WTC11 (cell line): ENCODE measurements at regions not wholly inside any gene's neighbourhood (a gene's known extent, or its start where the extent isn't known, plus 50 kb on each side); places are given as distances from the start of the nearest gene placed in this dataset.

ENCODE experiments used
- ATAC-seq: fragments of 200-7000 bp; cut with Tn5 transposase; 2 replicates; pipeline ENCODE4 v1.10.0; 2021; ENCODE audit warnings: mild to moderate bottlenecking, moderate library complexity
- CTCF ChIA-PET: fragments of 300-600 bp; sonication (Branson Sonifier 250); formaldehyde crosslinking; loops from one replicate; lab custom pipeline; 2021; ENCODE audit warnings: antibody characterized with exemption; lab: Charles Lee
- POLR2A ChIA-PET: fragments of 350-600 bp; sonication (Branson Sonifier 250); formaldehyde crosslinking; loops from one replicate; lab custom pipeline; 2021; ENCODE audit warnings: antibody characterized with exemption; lab: Charles Lee
- DNase-seq: peaks from one replicate; pipeline ENCODE4 v3.0.0; 2021; ENCODE audit warnings: low spot score
- H3K27ac Mint-ChIP-seq: 2 replicates; pipeline ENCODE4 v1.8.0; 2021; ENCODE audit warnings: mixed read lengths
- H3K27me3 Mint-ChIP-seq: 2 replicates; pipeline ENCODE4 v1.8.0; 2021; ENCODE audit warnings: low read depth, mild to moderate bottlenecking, moderate library complexity, mixed read lengths
- H3K36me3 Mint-ChIP-seq: 2 replicates; pipeline ENCODE4 v1.8.0; 2021; ENCODE audit warnings: mixed read lengths
- H3K4me1 Mint-ChIP-seq: 2 replicates; pipeline ENCODE4 v1.8.0; 2022; ENCODE audit warnings: mixed read lengths
- H3K4me3 Mint-ChIP-seq: 2 replicates; pipeline ENCODE4 v1.8.0; 2021; ENCODE audit warnings: mild to moderate bottlenecking, moderate library complexity, mixed read lengths
- H3K9me3 Mint-ChIP-seq: 2 replicates; pipeline ENCODE4 v1.8.0; 2021; ENCODE audit warnings: mixed read lengths
- CBFB ChIP-seq: sonication (generic); formaldehyde crosslinking; IDR thresholded peaks from 2 replicates; pipeline ENCODE4 v1.8.1; 2022; ENCODE audit warnings: mild to moderate bottlenecking, low read depth, missing genetic modification reagents
- FOXK1 ChIP-seq: sonication (generic); formaldehyde crosslinking; IDR thresholded peaks from 2 replicates; pipeline ENCODE4 v1.8.0; 2022; ENCODE audit warnings: mild to moderate bottlenecking, moderate library complexity, missing genetic modification reagents
- FOXP1 ChIP-seq: sonication (generic); formaldehyde crosslinking; IDR thresholded peaks from 2 replicates; pipeline ENCODE4 v1.8.0; 2022; ENCODE audit warnings: missing genetic modification reagents, mild to moderate bottlenecking, moderate library complexity, borderline replicate concordance
- GABPB1 ChIP-seq: sonication (generic); formaldehyde crosslinking; IDR thresholded peaks from 2 replicates; pipeline ENCODE4 v1.8.1; 2023; ENCODE audit warnings: mild to moderate bottlenecking, missing genetic modification reagents
- GRHL2 ChIP-seq: fragments of 250-450 bp; sonication (Bioruptor Pico); IDR thresholded peaks from 2 replicates; pipeline ENCODE4 v1.8.0; 2022; ENCODE audit warnings: mild to moderate bottlenecking, moderate library complexity; ENCODE audit not compliant: insufficient replicate concordance, severe bottlenecking
- NR2C2 ChIP-seq: sonication (generic); formaldehyde crosslinking; IDR thresholded peaks from 2 replicates; pipeline ENCODE4 v1.8.0; 2022; ENCODE audit warnings: mild to moderate bottlenecking, missing genetic modification reagents
- NR3C1 ChIP-seq: sonication (generic); formaldehyde crosslinking; conservative IDR thresholded peaks from 2 replicates; pipeline ENCODE4 v1.8.1; 2023; ENCODE audit warnings: low read depth, mild to moderate bottlenecking, missing genetic modification reagents
- OVOL2 ChIP-seq: fragments of 250-450 bp; sonication (Bioruptor Pico); IDR thresholded peaks from 2 replicates; pipeline ENCODE4 v1.9.0; 2021; ENCODE audit warnings: mild to moderate bottlenecking, borderline replicate concordance
- RELA ChIP-seq: sonication (generic); formaldehyde crosslinking; IDR thresholded peaks from 2 replicates; pipeline ENCODE4 v1.8.1; 2022; ENCODE audit warnings: missing genetic modification reagents, mild to moderate bottlenecking, borderline replicate concordance
- SP1 ChIP-seq: sonication (generic); formaldehyde crosslinking; conservative IDR thresholded peaks from 2 replicates; pipeline ENCODE4 v1.8.1; 2022; ENCODE audit warnings: missing genetic modification reagents
- TP53 ChIP-seq: sonication (generic); formaldehyde crosslinking; IDR thresholded peaks from 2 replicates; pipeline ENCODE4 v1.8.1; 2023; ENCODE audit warnings: mild to moderate bottlenecking, missing genetic modification reagents
- ZNF232 ChIP-seq: sonication (generic); formaldehyde crosslinking; IDR thresholded peaks from 2 replicates; pipeline ENCODE4 v1.8.0; 2022; ENCODE audit warnings: mild to moderate bottlenecking, missing genetic modification reagents
- ZNF317 ChIP-seq: sonication (generic); formaldehyde crosslinking; IDR thresholded peaks from 2 replicates; pipeline ENCODE4 v1.8.1; 2023; ENCODE audit warnings: low read depth, mild to moderate bottlenecking, moderate library complexity, missing genetic modification reagents, borderline replicate concordance
- ZNF396 ChIP-seq: fragments of 250-450 bp; sonication (Bioruptor Pico); IDR thresholded peaks from 2 replicates; pipeline ENCODE4 v1.8.0; 2021; ENCODE audit warnings: mild to moderate bottlenecking, moderate library complexity, borderline replicate concordance
- ZNF671 ChIP-seq: fragments of 250-450 bp; sonication (Bioruptor Pico); IDR thresholded peaks from 2 replicates; pipeline ENCODE4 v1.8.0; 2021; ENCODE audit warnings: mild to moderate bottlenecking
- TF ChIP-seq, protein P1 (sequence below): sonication (generic); formaldehyde crosslinking; IDR thresholded peaks from 2 replicates; pipeline ENCODE4 v1.8.1; 2022; ENCODE audit warnings: mild to moderate bottlenecking, missing genetic modification reagents, moderate library complexity, borderline replicate concordance
- TF ChIP-seq, protein P2 (sequence below): sonication (generic); formaldehyde crosslinking; IDR thresholded peaks from 2 replicates; pipeline ENCODE4 v1.8.1; 2022; ENCODE audit warnings: low read depth, mild to moderate bottlenecking, moderate library complexity, missing genetic modification reagents, borderline replicate concordance
- TF ChIP-seq, protein P3 (sequence below): sonication (generic); formaldehyde crosslinking; IDR thresholded peaks from 2 replicates; pipeline ENCODE4 v1.8.0; 2022; ENCODE audit warnings: mild to moderate bottlenecking, missing genetic modification reagents
- TF ChIP-seq, protein P4 (sequence below): sonication (generic); formaldehyde crosslinking; IDR thresholded peaks from 2 replicates; pipeline ENCODE4 v1.8.1; 2023; ENCODE audit warnings: mild to moderate bottlenecking, missing genetic modification reagents
- TF ChIP-seq, protein P5 (sequence below): sonication (generic); formaldehyde crosslinking; IDR thresholded peaks from 2 replicates; pipeline ENCODE4 v1.8.0; 2023; ENCODE audit warnings: mild to moderate bottlenecking, missing genetic modification reagents
- TF ChIP-seq, protein P6 (sequence below): fragments of 250-450 bp; sonication (Bioruptor Pico); IDR thresholded peaks from 2 replicates; pipeline ENCODE4 v1.9.0; 2021; ENCODE audit warnings: mild to moderate bottlenecking
- TF ChIP-seq, protein P7 (sequence below): sonication (generic); formaldehyde crosslinking; IDR thresholded peaks from 2 replicates; pipeline ENCODE4 v1.8.1; 2023; ENCODE audit warnings: mild to moderate bottlenecking, moderate library complexity, missing genetic modification reagents

DNA sequence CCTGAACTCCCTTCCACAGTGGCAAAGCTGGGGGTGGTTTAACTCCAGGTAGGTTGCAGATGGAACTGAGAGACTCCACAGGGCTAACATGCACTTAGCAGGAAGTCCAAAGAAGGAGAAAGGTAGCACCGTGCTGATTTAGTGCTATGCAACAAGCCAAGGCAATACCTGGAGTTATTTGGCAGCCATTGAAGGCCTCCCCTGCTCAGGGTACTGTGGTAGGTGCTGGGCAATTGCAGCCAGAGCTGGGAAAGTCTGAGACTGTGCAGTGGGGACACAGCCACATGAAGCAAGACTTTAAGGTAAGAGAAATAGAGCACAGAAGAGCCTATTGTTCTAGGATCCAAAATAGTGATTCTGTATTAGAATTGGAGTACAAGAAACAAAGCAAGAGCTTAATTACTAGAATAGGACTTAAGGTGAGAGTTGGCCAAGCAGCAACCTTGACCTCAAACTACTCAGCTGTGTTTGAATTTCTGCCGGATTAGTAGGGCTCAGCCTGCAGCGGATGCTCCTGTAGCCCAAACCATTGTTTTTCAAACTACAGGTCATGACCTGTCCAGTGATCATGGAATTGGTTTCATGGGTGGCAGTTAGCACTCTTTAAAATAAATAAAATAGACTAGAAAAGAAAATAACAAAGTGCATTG, 80.8 kb upstream of the STMND1 start:
- peaks cover 27% of the 10 kb centered on the region for H3K9me3 Mint-ChIP-seq
- ChIA-PET CTCF (interaction anchor here (0.9 kb wide), 1 partner anchor 56 kb away, joined by 3 read pairs; no protein-coding TSS in a partner anchor), POLR2A (no interaction called here)
- peaks cover 8% of the 10 kb centered on the region; the same call in 1 of the 2 replicates for H3K4me1 Mint-ChIP-seq
- no peak overlapping the region for H3K4me3 Mint-ChIP-seq
- no peak for TF ChIP-seq FOXP1 (CRISPR knock-in tag)
- no peak for TF ChIP-seq CBFB
- no peak for TF ChIP-seq FOXK1 (CRISPR knock-in tag)
- no peak for TF ChIP-seq SP1 (CRISPR knock-in tag)
- TF ChIP-seq, protein P1, sequence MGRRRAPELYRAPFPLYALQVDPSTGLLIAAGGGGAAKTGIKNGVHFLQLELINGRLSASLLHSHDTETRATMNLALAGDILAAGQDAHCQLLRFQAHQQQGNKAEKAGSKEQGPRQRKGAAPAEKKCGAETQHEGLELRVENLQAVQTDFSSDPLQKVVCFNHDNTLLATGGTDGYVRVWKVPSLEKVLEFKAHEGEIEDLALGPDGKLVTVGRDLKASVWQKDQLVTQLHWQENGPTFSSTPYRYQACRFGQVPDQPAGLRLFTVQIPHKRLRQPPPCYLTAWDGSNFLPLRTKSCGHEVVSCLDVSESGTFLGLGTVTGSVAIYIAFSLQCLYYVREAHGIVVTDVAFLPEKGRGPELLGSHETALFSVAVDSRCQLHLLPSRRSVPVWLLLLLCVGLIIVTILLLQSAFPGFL: no peak
- no peak for TF ChIP-seq GABPB1
- TF ChIP-seq NR3C1 (CRISPR knock-in tag): no peak
- TF ChIP-seq TP53 (CRISPR knock-in tag): no peak
- TF ChIP-seq GRHL2 (CRISPR knock-in tag): no peak
- TF ChIP-seq, protein P2, sequence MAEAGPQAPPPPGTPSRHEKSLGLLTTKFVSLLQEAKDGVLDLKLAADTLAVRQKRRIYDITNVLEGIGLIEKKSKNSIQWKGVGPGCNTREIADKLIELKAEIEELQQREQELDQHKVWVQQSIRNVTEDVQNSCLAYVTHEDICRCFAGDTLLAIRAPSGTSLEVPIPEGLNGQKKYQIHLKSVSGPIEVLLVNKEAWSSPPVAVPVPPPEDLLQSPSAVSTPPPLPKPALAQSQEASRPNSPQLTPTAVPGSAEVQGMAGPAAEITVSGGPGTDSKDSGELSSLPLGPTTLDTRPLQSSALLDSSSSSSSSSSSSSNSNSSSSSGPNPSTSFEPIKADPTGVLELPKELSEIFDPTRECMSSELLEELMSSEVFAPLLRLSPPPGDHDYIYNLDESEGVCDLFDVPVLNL (CRISPR knock-in tag): no peak
- TF ChIP-seq, protein P3, sequence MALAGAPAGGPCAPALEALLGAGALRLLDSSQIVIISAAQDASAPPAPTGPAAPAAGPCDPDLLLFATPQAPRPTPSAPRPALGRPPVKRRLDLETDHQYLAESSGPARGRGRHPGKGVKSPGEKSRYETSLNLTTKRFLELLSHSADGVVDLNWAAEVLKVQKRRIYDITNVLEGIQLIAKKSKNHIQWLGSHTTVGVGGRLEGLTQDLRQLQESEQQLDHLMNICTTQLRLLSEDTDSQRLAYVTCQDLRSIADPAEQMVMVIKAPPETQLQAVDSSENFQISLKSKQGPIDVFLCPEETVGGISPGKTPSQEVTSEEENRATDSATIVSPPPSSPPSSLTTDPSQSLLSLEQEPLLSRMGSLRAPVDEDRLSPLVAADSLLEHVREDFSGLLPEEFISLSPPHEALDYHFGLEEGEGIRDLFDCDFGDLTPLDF: no peak
- TF ChIP-seq ZNF232 (CRISPR knock-in tag): no peak
- TF ChIP-seq, protein P4, sequence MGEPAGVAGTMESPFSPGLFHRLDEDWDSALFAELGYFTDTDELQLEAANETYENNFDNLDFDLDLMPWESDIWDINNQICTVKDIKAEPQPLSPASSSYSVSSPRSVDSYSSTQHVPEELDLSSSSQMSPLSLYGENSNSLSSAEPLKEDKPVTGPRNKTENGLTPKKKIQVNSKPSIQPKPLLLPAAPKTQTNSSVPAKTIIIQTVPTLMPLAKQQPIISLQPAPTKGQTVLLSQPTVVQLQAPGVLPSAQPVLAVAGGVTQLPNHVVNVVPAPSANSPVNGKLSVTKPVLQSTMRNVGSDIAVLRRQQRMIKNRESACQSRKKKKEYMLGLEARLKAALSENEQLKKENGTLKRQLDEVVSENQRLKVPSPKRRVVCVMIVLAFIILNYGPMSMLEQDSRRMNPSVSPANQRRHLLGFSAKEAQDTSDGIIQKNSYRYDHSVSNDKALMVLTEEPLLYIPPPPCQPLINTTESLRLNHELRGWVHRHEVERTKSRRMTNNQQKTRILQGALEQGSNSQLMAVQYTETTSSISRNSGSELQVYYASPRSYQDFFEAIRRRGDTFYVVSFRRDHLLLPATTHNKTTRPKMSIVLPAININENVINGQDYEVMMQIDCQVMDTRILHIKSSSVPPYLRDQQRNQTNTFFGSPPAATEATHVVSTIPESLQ (CRISPR knock-in tag): no peak
- no peak for TF ChIP-seq RELA (CRISPR knock-in tag)
- TF ChIP-seq, protein P5, sequence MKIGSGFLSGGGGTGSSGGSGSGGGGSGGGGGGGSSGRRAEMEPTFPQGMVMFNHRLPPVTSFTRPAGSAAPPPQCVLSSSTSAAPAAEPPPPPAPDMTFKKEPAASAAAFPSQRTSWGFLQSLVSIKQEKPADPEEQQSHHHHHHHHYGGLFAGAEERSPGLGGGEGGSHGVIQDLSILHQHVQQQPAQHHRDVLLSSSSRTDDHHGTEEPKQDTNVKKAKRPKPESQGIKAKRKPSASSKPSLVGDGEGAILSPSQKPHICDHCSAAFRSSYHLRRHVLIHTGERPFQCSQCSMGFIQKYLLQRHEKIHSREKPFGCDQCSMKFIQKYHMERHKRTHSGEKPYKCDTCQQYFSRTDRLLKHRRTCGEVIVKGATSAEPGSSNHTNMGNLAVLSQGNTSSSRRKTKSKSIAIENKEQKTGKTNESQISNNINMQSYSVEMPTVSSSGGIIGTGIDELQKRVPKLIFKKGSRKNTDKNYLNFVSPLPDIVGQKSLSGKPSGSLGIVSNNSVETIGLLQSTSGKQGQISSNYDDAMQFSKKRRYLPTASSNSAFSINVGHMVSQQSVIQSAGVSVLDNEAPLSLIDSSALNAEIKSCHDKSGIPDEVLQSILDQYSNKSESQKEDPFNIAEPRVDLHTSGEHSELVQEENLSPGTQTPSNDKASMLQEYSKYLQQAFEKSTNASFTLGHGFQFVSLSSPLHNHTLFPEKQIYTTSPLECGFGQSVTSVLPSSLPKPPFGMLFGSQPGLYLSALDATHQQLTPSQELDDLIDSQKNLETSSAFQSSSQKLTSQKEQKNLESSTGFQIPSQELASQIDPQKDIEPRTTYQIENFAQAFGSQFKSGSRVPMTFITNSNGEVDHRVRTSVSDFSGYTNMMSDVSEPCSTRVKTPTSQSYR (CRISPR knock-in tag): no peak
- no peak for TF ChIP-seq ZNF317 (CRISPR knock-in tag)
- ATAC-seq (no peak), DNase-seq (no peak)
- H3K27ac Mint-ChIP-seq: no peak overlapping the region
- peaks cover 13% of the 10 kb centered on the region for H3K36me3 Mint-ChIP-seq
- peaks cover 3% of the 10 kb centered on the region; the same call in 1 of the 2 replicates for H3K27me3 Mint-ChIP-seq

DNA sequence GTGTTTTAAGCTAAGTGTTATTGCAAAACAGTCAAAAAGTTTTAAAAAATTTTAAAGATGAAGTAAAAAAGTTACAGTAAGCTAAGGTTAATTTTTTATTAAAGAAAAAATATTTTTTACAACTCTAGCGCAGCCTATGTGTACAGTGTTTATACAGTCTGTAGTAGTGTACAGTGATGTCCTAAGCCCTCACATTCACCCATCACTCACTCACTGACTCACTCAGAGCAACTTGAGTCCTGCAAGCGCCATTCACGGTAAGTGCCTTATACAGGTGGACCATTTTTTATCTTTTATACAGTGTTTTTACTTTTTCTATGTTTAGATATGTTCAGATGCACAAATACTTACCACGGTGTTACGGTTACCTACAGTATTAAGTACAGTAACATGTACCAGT, 83.4 kb upstream of the STMND1 start:
- ATAC-seq: no peak
- POLR2A ChIA-PET: no interaction called here
- no peak for DNase-seq
- no peak overlapping the region for H3K4me3 Mint-ChIP-seq
- TF ChIP-seq, protein P6, sequence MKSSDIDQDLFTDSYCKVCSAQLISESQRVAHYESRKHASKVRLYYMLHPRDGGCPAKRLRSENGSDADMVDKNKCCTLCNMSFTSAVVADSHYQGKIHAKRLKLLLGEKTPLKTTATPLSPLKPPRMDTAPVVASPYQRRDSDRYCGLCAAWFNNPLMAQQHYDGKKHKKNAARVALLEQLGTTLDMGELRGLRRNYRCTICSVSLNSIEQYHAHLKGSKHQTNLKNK (CRISPR knock-in tag): no peak
- no peak for TF ChIP-seq ZNF671
- TF ChIP-seq SP1 (CRISPR knock-in tag): no peak
- TF ChIP-seq ZNF232 (CRISPR knock-in tag): no peak
- TF ChIP-seq GRHL2 (CRISPR knock-in tag): no peak
- TF ChIP-seq, protein P4 (CRISPR knock-in tag): no peak
- TF ChIP-seq OVOL2 (CRISPR knock-in tag): no peak
- no peak for TF ChIP-seq ZNF396 (CRISPR knock-in tag)
- TF ChIP-seq NR2C2 (CRISPR knock-in tag): no peak
- TF ChIP-seq, protein P7, sequence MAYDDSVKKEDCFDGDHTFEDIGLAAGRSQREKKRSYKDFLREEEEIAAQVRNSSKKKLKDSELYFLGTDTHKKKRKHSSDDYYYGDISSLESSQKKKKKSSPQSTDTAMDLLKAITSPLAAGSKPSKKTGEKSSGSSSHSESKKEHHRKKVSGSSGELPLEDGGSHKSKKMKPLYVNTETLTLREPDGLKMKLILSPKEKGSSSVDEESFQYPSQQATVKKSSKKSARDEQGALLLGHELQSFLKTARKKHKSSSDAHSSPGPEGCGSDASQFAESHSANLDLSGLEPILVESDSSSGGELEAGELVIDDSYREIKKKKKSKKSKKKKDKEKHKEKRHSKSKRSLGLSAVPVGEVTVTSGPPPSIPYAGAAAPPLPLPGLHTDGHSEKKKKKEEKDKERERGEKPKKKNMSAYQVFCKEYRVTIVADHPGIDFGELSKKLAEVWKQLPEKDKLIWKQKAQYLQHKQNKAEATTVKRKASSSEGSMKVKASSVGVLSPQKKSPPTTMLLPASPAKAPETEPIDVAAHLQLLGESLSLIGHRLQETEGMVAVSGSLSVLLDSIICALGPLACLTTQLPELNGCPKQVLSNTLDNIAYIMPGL (CRISPR knock-in tag): no peak
- TF ChIP-seq, all 79 proteins: peak for 0
- Mint-ChIP-seq H3K27ac (no peak overlapping the region), H3K27me3 (peaks cover 7% of the 10 kb centered on the region), H3K9me3 (peaks cover 17% of the 10 kb centered on the region), H3K36me3 (peaks cover 8% of the 10 kb centered on the region), H3K4me1 (peaks cover 8% of the 10 kb centered on the region; the same call in 1 of the 2 replicates)
- CTCF ChIA-PET: no interaction called here
